Coronary artery (tissue), 2 donors: ENCODE measurements at regions not wholly inside any gene's neighbourhood (a gene's known extent, or its start where the extent isn't known, plus 50 kb on each side); places are given as distances from the start of the nearest gene placed in this dataset.
A peak's percentile ranks its signal among the peaks of the same experiment; 100 is the strongest.

ENCODE experiments used
- DNase-seq: peaks from one replicate; pipeline ENCODE4 v3.0.0-alpha.2; 2017; ENCODE audit warnings: low spot score
- H3K27ac ChIP-seq, 2 donors: fragments of 200-600 bp; sonication (generic); one replicate each; pipeline ENCODE4 v1.5.1; 2016 to 2019
- H3K4me3 ChIP-seq: fragments of 200-600 bp; sonication (generic); 2 replicates; pipeline ENCODE4 v1.5.1; 2016; ENCODE audit warnings: mild to moderate bottlenecking, moderate library complexity
- CTCF ChIP-seq: fragments of 200-600 bp; sonication (generic); IDR thresholded peaks from one replicate; pipeline ENCODE4 v1.5.1; 2019; ENCODE audit warnings: antibody characterized with exemption

DNA sequence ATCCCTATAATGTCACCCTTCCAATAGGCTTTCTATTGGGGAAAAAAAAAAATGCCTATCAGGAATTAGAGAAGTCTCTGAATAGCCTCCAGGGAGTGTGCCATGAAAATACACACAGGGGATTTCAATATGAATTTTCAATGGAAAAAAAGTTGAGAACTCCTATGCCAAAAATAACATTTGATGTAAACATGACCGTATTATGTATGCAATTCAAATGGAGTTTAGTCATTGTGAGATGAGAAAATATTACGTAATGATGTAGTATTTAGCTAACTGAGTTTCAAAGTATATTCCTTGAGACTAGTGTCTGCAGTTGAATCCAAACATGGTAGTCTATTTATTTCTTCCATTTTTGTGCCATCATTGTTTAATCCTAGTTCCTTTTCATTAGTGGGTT, 182.3 kb downstream of the BLID start:
- H3K4me3 ChIP-seq: no peak overlapping the region
- H3K27ac ChIP-seq: no peak overlapping the region
- DNase-seq: no peak
- no peak for TF ChIP-seq CTCF

DNA sequence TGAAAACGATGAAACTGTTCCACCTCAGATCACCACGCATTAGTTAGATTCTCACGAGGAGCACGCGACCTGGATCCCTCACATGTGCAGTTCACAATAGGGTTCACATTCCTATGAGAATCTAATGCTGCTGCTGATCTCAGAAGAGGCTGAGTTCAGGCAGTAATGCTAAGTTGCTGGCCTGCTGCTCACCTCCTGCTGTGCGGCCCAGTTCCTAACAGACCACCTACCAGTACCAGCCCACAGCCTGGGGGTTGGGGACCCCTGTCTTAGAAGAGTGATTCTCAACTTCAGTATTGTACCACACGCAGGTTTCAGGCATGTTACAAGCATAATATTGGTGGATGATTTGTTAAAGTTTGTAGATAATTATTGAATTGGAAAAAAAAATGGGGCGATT, 182.7 kb downstream of the BLID start:
- DNase-seq: no peak
- Histone ChIP-seq H3K27ac (no peak overlapping the region), H3K4me3 (no peak overlapping the region)
- TF ChIP-seq CTCF: no peak

GRCh38 chr11:121932646-121933185, 183.3 kb downstream of the BLID start:
- H3K27ac ChIP-seq: no peak overlapping the region
- H3K4me3 ChIP-seq: no peak overlapping the region
- TF ChIP-seq CTCF: no peak
- DNase-seq: no peak

GRCh38 chr11:121931748-121932352, 184.2 kb downstream of the BLID start:
- Histone ChIP-seq H3K4me3 (no peak overlapping the region), H3K27ac (no peak overlapping the region)
- DNase-seq: no peak
- TF ChIP-seq CTCF: no peak

DNA sequence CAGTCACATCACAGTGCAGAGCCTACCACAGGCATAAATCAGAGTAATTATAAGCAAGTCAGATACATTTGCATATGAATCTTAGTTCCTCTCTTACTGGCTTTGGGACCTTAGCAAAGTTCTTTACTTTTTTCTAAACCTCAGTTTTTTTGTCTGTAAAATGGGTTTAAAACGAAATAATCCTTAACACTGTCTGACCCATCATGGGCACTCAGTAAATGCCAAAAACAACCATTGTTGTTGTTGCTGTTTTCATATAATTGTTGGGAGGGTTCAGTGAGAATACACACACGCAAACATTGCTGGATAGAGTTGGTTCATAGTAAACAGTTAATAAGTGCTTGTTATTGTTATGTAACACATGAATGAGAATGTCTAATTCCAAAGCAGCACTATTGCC, 184.9 kb downstream of the BLID start:
- Histone ChIP-seq H3K4me3 (no peak overlapping the region), H3K27ac (no peak overlapping the region)
- DNase-seq: no peak
- no peak for TF ChIP-seq CTCF

DNA sequence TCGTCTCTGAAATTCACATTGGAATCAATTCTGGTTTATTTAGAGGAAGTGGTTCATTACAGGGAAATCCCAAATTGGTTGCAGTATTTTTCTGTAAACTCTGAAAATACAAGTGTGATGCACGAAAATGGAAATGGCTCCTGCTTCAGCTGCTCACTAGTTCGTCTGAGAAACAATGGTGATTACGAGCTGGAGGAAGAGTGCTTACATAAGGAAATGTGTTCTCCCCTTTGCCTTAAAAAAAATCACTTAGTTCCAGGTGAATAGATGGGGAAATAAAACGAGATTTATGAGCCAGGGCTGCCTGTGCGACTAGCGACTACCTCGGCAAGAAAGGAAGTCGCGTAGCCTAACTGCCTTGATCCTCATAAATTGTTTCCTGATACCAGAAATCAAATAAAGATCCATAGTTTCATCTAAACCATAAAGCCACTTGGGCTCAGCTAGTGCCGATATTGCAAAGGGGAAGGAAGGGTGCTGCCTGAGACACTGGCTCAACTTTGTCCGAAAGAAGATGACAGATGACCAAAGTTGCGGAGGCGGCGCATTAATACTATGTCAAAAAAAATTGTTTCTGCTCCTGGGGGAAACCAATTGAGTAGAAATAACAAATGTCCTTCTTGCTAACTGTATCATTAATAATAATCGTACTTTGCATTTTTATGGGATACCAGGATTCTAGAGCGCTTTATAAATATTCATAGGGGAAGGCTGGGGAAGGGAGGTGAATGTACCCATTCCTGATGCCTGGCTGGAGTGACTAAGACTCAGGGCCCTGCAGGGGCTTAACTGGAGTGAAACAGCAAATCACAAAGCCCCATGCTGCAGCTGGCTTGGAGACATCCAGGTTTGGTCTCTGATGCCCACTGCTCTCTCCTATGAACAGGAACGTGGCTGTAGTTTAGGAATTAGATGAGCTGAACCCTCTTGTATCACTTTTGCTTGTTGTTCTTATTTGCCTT, 185.7 kb downstream of the BLID start:
- H3K4me3 ChIP-seq: peak overlapping the region; percentile 62
- H3K27ac ChIP-seq: no peak overlapping the region
- DNase-seq: no peak
- TF ChIP-seq CTCF: no peak
